Trophoblast cell (in vitro differentiated cells and primary cell): ENCODE measurements at regions not wholly inside any gene's neighbourhood (a gene's known extent, or its start where the extent isn't known, plus 50 kb on each side); places are given as distances from the start of the nearest gene placed in this dataset.
"Not testable (repeated sequence)": the region's sequence is repeated elsewhere in the genome, so short reads cannot be mapped to it uniquely, and the experiment has no call there.

ENCODE experiments used
- DNase-seq, 2 donors: peaks; one replicate each; pipeline ENCODE4 v3.0.0-alpha.2; 2016
- H2AFZ ChIP-seq: 2 replicates; pipeline ENCODE4 v1.6.1; 2013; ENCODE audit warnings: low read length, moderate library complexity, mild to moderate bottlenecking; ENCODE audit not compliant: insufficient read depth, poor library complexity
- H2AK5ac ChIP-seq: 2 replicates; pipeline ENCODE4 v1.6.1; 2013; ENCODE audit warnings: mild to moderate bottlenecking, low read length
- H2BK120ac ChIP-seq: 2 replicates; pipeline ENCODE4 v1.6.1; 2013; ENCODE audit warnings: low read length, mild to moderate bottlenecking, moderate library complexity; ENCODE audit not compliant: insufficient read depth, poor library complexity
- H2BK12ac ChIP-seq: 2 replicates; pipeline ENCODE4 v1.6.1; 2013; ENCODE audit warnings: mild to moderate bottlenecking, low read length, moderate library complexity
- H2BK5ac ChIP-seq: 2 replicates; pipeline ENCODE4 v1.6.1; 2013; ENCODE audit warnings: low read length, low read depth, moderate library complexity, mild to moderate bottlenecking; ENCODE audit not compliant: poor library complexity
- H3K14ac ChIP-seq: 2 replicates; pipeline ENCODE4 v1.6.1; 2013; ENCODE audit warnings: mild to moderate bottlenecking, low read length
- H3K18ac ChIP-seq: 2 replicates; pipeline ENCODE4 v1.6.1; 2013; ENCODE audit warnings: mild to moderate bottlenecking, low read length
- H3K23ac ChIP-seq: 2 replicates; pipeline ENCODE4 v1.6.1; 2013; ENCODE audit warnings: low read length
- H3K27ac ChIP-seq: 2 replicates; pipeline ENCODE4 v1.5.1; 2013; ENCODE audit warnings: low read depth, mild to moderate bottlenecking, inconsistent platforms, low read length, moderate library complexity
- H3K27me3 ChIP-seq: 2 replicates; pipeline ENCODE4 v1.6.1; 2013; ENCODE audit warnings: inconsistent platforms, mild to moderate bottlenecking, low read length, moderate library complexity; ENCODE audit not compliant: insufficient read depth
- H3K36me3 ChIP-seq, 2 experiments: 1 replicate in 1 of 2; 2 replicates in 1 of 2; pipeline ENCODE4 v1.6.1; 2013; ENCODE audit warnings: low read length in 2 of 2, mild to moderate bottlenecking in 2 of 2, moderate library complexity in 1 of 2; ENCODE audit not compliant: insufficient read depth in 2 of 2, control insufficient read depth in 1 of 2
- H3K4ac ChIP-seq: 2 replicates; pipeline ENCODE4 v1.6.1; 2013; ENCODE audit warnings: low read depth, mild to moderate bottlenecking, low read length, moderate library complexity
- H3K4me1 ChIP-seq, 2 experiments: 1 replicate in 1 of 2; 2 replicates in 1 of 2; pipeline ENCODE4 v1.6.1; 2013; ENCODE audit warnings: low read length in 2 of 2, mild to moderate bottlenecking in 2 of 2, moderate library complexity in 1 of 2; ENCODE audit not compliant: insufficient read depth in 2 of 2, control insufficient read depth in 1 of 2
- H3K4me2 ChIP-seq: 2 replicates; pipeline ENCODE4 v1.6.1; 2013; ENCODE audit warnings: inconsistent platforms, mild to moderate bottlenecking, low read length, moderate library complexity
- H3K4me3 ChIP-seq: 2 replicates; pipeline ENCODE4 v1.5.1; 2013; ENCODE audit warnings: mild to moderate bottlenecking, low read depth, low read length, inconsistent platforms
- H3K79me1 ChIP-seq: one replicate; pipeline ENCODE4 v1.6.1; 2013; ENCODE audit warnings: low read length
- H3K79me2 ChIP-seq: 2 replicates; pipeline ENCODE4 v1.6.1; 2013; ENCODE audit warnings: low read length, mild to moderate bottlenecking; ENCODE audit not compliant: control insufficient read depth, insufficient read depth, poor library complexity
- H3K9ac ChIP-seq: 2 replicates; pipeline ENCODE4 v1.6.1; 2013; ENCODE audit warnings: mild to moderate bottlenecking, low read length
- H3K9me3 ChIP-seq: 2 replicates; pipeline ENCODE4 v1.6.1; 2013; ENCODE audit warnings: low read depth, mild to moderate bottlenecking, control low read depth, inconsistent platforms, low read length; ENCODE audit not compliant: insufficient read depth
- H4K12ac ChIP-seq: 2 replicates; pipeline ENCODE4 v1.6.1; 2013; ENCODE audit warnings: low read depth, mild to moderate bottlenecking, low read length, moderate library complexity
- H4K8ac ChIP-seq: 2 replicates; pipeline ENCODE4 v1.6.1; 2013; ENCODE audit warnings: low read depth, mild to moderate bottlenecking, low read length, moderate library complexity
- H4K91ac ChIP-seq: one replicate; pipeline ENCODE4 v1.6.1; 2013; ENCODE audit warnings: low read depth, mild to moderate bottlenecking, low read length, moderate library complexity
- WGBS: extraction: QIAGEN DNeasy Blood & Tissue Kit; methylation state at CpG from one replicate; pipeline ENCODE4 v1.1.7; 2013; ENCODE audit warnings: missing lambda C conversion rate; ENCODE audit not compliant: insufficient read length, insufficient coverage; ENCODE audit errors: extremely low coverage; 5-methylcytosine and 5-hydroxymethylcytosine counted together

DNA sequence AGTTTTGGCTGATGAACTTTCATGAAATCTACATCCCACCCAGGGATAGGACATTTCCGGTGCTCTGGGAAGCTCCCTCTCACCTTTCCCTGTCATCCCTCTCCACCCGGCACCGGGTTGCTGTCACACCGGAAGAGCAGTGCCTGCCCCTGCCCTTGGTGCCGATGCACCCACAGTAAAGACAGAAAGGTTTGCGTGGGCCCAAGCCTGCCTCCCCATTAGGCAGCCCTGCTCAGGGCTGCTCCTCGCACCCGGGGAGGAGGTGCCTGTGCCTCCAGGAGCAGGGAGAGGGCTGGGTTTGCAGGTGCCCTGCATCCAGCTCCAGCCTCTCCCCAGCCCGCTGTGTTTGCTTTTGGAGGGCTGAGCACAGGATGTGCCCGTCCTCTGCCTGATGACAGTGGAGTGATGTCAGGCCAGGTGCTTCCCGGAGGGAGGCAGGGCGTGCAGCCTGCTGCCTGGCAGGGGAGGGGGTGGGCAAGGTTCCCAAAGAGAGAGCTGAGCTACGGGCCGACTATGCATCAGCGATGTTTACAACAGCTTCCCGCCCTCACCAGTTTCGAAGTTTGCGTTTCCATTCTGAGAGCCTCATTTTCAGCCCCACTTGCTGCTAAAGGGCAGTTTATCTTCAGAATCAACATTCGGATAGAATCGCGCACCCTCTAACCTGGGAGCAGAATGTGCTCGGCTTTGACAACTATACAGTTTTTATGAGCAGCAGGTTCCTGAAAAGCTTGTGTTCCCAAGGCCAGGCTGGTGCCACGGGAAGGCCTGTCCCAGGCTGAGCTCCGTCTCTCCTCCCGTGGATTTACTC lies 83.2 kb upstream of the CLDN5 start:
- H2BK5ac ChIP-seq, result no peak overlapping the region
- no CpG with 5 or more reads among the region's 25 CpGs for WGBS

DNA sequence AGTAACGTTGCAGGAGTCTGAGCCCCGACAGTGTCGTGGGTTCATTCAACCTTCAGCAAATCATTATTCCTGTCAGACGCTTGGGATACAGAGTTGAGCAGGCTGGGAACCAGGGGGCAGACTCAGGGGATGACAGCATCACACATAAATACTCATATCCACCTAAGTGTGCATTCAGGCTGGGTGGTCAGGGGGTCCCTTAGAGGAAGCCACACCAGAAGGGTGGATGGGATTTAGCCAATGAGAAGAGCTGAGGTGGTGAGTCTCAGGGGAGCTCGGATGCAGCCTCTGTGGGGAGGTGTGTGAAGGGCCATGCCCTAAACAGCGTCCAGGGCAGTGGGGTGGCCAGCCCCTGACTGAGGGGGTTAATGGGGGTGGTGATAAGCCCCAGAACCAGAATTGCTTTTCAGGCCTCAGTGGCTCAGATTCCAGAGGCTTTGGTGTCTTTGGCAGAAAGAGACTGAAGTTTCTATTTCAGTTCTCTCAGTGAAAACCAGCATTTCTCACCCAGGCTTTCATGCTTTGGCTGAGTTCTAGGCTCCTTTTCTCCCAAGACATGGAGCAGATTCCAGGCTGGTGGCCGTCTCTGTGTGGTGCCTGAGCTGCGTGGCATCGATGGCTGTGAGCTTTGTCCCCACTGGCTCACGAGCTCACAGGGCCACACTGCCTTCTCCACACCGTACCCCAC lies 83.9 kb upstream of the CLDN5 start:
- WGBS, result no CpG with 5 or more reads among the region's 11 CpGs
- Histone ChIP-seq H3K79me2 (no peaks in the 10 kb centered on the region), H2BK5ac (no peak overlapping the region), H3K9ac (no peak overlapping the region), H3K14ac (no peak overlapping the region), H2AFZ (no peak overlapping the region), H3K23ac (no peak overlapping the region), H3K18ac (no peak overlapping the region), H3K27ac (no peak overlapping the region), H3K36me3 (no peaks in the 10 kb centered on the region), H4K12ac (no peak overlapping the region), H3K4me3 (no peak overlapping the region), H3K4me1 (no peaks in the 10 kb centered on the region), H4K8ac (no peak overlapping the region), H2AK5ac (no peak overlapping the region), H2BK120ac (no peak overlapping the region), H3K79me1 (no peaks in the 10 kb centered on the region), H4K91ac (no peak overlapping the region), H2BK12ac (no peak overlapping the region), H3K9me3 (peaks cover 4% of the 10 kb centered on the region), H3K27me3 (no peaks in the 10 kb centered on the region), H3K4ac (no peak overlapping the region), H3K4me2 (no peak overlapping the region)
- no peak for DNase-seq

More for the DNA sequence above, 83.2 kb upstream of the CLDN5 start:
- Histone ChIP-seq H3K79me1 (no peaks in the 10 kb centered on the region), H3K27me3 (no peaks in the 10 kb centered on the region), H4K12ac (no peak overlapping the region), H2AK5ac (no peak overlapping the region), H3K4me2 (no peak overlapping the region), H2BK120ac (no peak overlapping the region), H3K36me3 (no peaks in the 10 kb centered on the region), H3K27ac (no peak overlapping the region), H4K8ac (no peak overlapping the region), H3K23ac (no peak overlapping the region), H4K91ac (no peak overlapping the region), H3K9ac (no peak overlapping the region), H3K4ac (no peak overlapping the region), H3K14ac (no peak overlapping the region), H3K18ac (no peak overlapping the region), H2AFZ (no peak overlapping the region), H3K4me1 (no peaks in the 10 kb centered on the region), H3K9me3 (peaks cover 4% of the 10 kb centered on the region), H2BK12ac (no peak overlapping the region), H3K79me2 (no peaks in the 10 kb centered on the region), H3K4me3 (no peak overlapping the region)
- no peak for DNase-seq

- not testable (repeated sequence) for H3K9me3 ChIP-seq, H3K14ac ChIP-seq, H3K27ac ChIP-seq, H3K4me1 ChIP-seq, H2BK120ac ChIP-seq, H3K36me3 ChIP-seq, H2AK5ac ChIP-seq, H2BK5ac ChIP-seq, H3K9ac ChIP-seq, H3K4ac ChIP-seq, H3K4me3 ChIP-seq, H3K79me2 ChIP-seq, H2AFZ ChIP-seq, H4K8ac ChIP-seq, H2BK12ac ChIP-seq, H3K18ac ChIP-seq, H4K91ac ChIP-seq, H3K4me2 ChIP-seq, H3K79me1 ChIP-seq, H4K12ac ChIP-seq, H3K27me3 ChIP-seq, H3K23ac ChIP-seq, DNase-seq
- no CpG with 5 or more reads among the region's 8 CpGs for WGBS
These were observed 85.5 kb upstream of the CLDN5 start for GRCh38 chr22:19609753-19610152.

GRCh38 chr22:19610518-19611253 lies 86.5 kb upstream of the CLDN5 start:
- Histone ChIP-seq H3K14ac (no peak overlapping the region), H2BK12ac (no peak overlapping the region), H4K8ac (no peak overlapping the region), H3K9me3 (peaks cover 6% of the 10 kb centered on the region), H3K27me3 (no peaks in the 10 kb centered on the region), H2BK120ac (no peak overlapping the region), H3K27ac (no peak overlapping the region), H3K23ac (no peak overlapping the region), H2BK5ac (no peak overlapping the region), H3K4ac (no peak overlapping the region), H3K4me2 (no peak overlapping the region), H4K12ac (no peak overlapping the region), H2AK5ac (no peak overlapping the region), H2AFZ (no peak overlapping the region), H3K79me2 (no peaks in the 10 kb centered on the region), H4K91ac (no peak overlapping the region), H3K4me3 (no peak overlapping the region), H3K4me1 (no peaks in the 10 kb centered on the region), H3K36me3 (no peaks in the 10 kb centered on the region), H3K18ac (no peak overlapping the region), H3K9ac (no peak overlapping the region), H3K79me1 (no peaks in the 10 kb centered on the region)
- no CpG with 5 or more reads among the region's 14 CpGs for whole genome bisulfite sequencing
- DNase-seq, result no peak
